ENCODE measurements at regions not wholly inside any gene's neighbourhood (a gene's known extent, or its start where the extent isn't known, plus 50 kb on each side); places are given as distances from the start of the nearest gene placed in this dataset.

GRCh38 chr1:221641811-221642210, 100.1 kb downstream of the DUSP10 start:
- Histone ChIP-seq H3K27me3 (no peaks in the 10 kb centered on the region), H3K4me2 (no peak overlapping the region), H3K4me3 (no peak overlapping the region), H3K9ac (no peak overlapping the region), H3K9me3 (no peaks in the 10 kb centered on the region), H3K36me3 (no peaks in the 10 kb centered on the region), H3K4me1 (no peaks in the 10 kb centered on the region), H4K20me1 (no peaks in the 10 kb centered on the region), H3K27ac (no peak overlapping the region)
- TF ChIP-seq Cebpa-rat (IDR thresholded peaks at IDR 0.05), result no peak

GRCh38 chr1:221643404-221644144, 98.3 kb downstream of the DUSP10 start:
- no peak overlapping the region for H3K4me3 ChIP-seq
- H3K9ac ChIP-seq, result no peak overlapping the region
- no peak for TF ChIP-seq Cebpa-rat (IDR thresholded peaks at IDR 0.05)
- H3K36me3 ChIP-seq, result no peaks in the 10 kb centered on the region
- no peak overlapping the region for H3K4me2 ChIP-seq
- H4K20me1 ChIP-seq, result no peaks in the 10 kb centered on the region
- H3K27me3 ChIP-seq, result no peaks in the 10 kb centered on the region
- H3K9me3 ChIP-seq, result no peaks in the 10 kb centered on the region
- H3K27ac ChIP-seq, result no peak overlapping the region
- no peaks in the 10 kb centered on the region for H3K4me1 ChIP-seq

GRCh38 chr1:221644145-221644448, 97.8 kb downstream of the DUSP10 start:
- Histone ChIP-seq H3K27ac (no peak overlapping the region), H3K4me2 (no peak overlapping the region), H3K36me3 (no peaks in the 10 kb centered on the region), H3K9ac (no peak overlapping the region), H3K27me3 (no peaks in the 10 kb centered on the region), H3K4me1 (no peaks in the 10 kb centered on the region), H4K20me1 (no peaks in the 10 kb centered on the region), H3K4me3 (no peak overlapping the region), H3K9me3 (no peaks in the 10 kb centered on the region)
- TF ChIP-seq Cebpa-rat (IDR thresholded peaks at IDR 0.05), result no peak

- H3K4me2 ChIP-seq, result no peak overlapping the region
- no peaks in the 10 kb centered on the region for H3K4me1 ChIP-seq
- H3K27me3 ChIP-seq, result no peaks in the 10 kb centered on the region
- no peak overlapping the region for H3K4me3 ChIP-seq
- H3K27ac ChIP-seq, result no peak overlapping the region
- no peaks in the 10 kb centered on the region for H3K36me3 ChIP-seq
- no peak overlapping the region for H3K9ac ChIP-seq
- TF ChIP-seq Cebpa-rat (IDR thresholded peaks at IDR 0.05), result no peak
- no peaks in the 10 kb centered on the region for H4K20me1 ChIP-seq
- no peaks in the 10 kb centered on the region for H3K9me3 ChIP-seq
These were observed 97.1 kb downstream of the DUSP10 start for GRCh38 chr1:221644663-221645258.

- Histone ChIP-seq H3K9me3 (no peaks in the 10 kb centered on the region), H3K27me3 (no peaks in the 10 kb centered on the region), H3K9ac (no peak overlapping the region), H4K20me1 (no peaks in the 10 kb centered on the region), H3K4me2 (no peak overlapping the region), H3K36me3 (no peaks in the 10 kb centered on the region), H3K4me3 (no peak overlapping the region), H3K4me1 (no peaks in the 10 kb centered on the region), H3K27ac (no peak overlapping the region)
- no peak for TF ChIP-seq Cebpa-rat (IDR thresholded peaks at IDR 0.05)
These were observed 93.7 kb downstream of the DUSP10 start for GRCh38 chr1:221648201-221648600.

Measured in BLaER1 (cell line).